Stimulated activated CD4-positive, alpha-beta T cell treated with anti-CD3 and anti-CD28 coated beads, Interleukin-4, amount 100 ng/mL, for 48 hours (primary cell): ENCODE measurements at regions not wholly inside any gene's neighbourhood (a gene's known extent, or its start where the extent isn't known, plus 50 kb on each side); places are given as distances from the start of the nearest gene placed in this dataset.
"Not testable (repeated sequence)": the region's sequence is repeated elsewhere in the genome, so short reads cannot be mapped to it uniquely, and the experiment has no call there.

ENCODE experiments used
- DNase-seq, 2 donors: peaks; one replicate each; pipeline ENCODE4 v3.0.0-alpha.2; 2020; ENCODE audit warnings: low read depth in 2 of 2

GRCh38 chr3:193118907-193119306 lies 122.1 kb upstream of the PLAAT1 start:
- DNase-seq = no peak

DNA sequence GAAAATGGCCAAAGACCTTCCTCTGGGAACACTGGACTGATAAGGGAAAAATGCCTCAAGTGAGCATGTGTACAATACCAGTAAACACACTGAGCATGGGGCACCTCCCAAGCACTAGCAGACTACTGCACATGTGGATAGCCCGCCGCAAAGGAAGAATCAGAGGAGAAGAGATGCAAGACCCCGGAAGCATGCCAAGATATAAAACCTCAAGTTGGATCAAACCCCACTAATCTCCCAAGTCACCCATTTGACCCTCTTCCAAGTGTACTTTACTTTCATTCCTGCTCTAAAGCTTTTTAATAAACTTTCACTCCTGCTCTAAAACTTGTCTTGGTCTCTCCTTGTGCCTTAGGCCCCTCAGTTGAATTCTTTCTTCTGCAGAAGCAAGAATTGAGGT lies 121.1 kb upstream of the PLAAT1 start:
- no peak for DNase-seq

DNA sequence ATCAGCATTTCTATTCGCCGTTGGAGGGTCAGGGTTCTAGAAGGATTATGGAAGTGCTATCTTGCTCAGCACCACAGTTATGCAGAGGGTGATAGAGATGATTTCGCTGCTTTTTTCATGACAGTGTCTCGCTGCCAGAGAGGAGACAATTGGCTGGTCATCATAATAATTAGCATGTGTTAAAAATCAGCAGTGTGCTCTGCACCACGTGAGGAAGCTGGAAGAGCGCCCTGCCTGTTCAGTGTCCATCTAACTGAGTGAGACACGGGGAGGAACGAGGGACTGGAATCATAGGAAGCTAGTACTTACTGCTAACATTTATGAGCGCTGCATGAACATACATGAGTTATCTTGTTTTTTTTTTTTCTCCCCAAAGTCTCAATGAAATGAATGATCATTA lies 116.2 kb upstream of the PLAAT1 start:
- DNase-seq = no peak

GRCh38 chr3:193129607-193130006 lies 111.4 kb upstream of the PLAAT1 start:
- DNase-seq = no peak

GRCh38 chr3:193130576-193130975 lies 110.4 kb upstream of the PLAAT1 start:
- DNase-seq = no peak

GRCh38 chr3:193132241-193132640 lies 108.8 kb upstream of the PLAAT1 start:
- no peak for DNase-seq

DNA sequence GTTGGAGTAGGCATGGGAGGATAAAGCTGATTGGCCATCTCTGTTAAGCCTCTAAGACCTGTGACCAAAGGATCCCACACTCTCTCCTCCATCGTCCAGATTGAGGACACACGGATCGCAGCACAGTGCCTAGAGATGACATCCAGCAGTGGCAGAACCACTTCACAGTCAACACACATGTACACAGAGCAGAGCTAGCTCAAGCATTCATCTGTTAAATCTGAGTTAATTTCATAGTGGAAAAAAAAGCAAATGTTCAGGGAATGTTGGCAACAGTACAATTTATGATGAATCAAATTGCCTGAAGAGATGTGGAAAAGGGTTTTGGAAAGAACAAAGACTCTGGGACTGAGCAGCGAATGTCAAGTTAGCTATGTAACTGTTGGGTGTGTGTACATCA lies 108.1 kb upstream of the PLAAT1 start:
- DNase-seq = no peak

DNA sequence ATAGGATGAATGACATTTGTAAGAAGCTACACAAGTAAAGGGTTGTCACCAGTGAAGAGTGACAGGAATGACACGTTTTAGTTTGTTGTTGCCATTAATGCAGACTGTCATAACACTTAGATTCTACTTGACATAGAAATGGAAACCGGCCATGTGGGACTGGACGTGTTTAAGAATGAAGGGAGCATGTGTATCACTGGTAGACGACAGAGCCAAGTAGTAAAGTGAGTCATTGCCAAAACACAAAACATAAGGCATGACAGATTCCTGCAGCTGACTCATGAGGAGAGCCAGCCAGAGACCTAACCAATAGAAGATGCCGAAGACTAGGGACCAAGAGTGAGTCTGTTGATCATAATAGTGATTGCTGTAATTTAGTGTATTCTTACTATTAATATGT lies 106.2 kb upstream of the PLAAT1 start:
- no peak for DNase-seq

DNA sequence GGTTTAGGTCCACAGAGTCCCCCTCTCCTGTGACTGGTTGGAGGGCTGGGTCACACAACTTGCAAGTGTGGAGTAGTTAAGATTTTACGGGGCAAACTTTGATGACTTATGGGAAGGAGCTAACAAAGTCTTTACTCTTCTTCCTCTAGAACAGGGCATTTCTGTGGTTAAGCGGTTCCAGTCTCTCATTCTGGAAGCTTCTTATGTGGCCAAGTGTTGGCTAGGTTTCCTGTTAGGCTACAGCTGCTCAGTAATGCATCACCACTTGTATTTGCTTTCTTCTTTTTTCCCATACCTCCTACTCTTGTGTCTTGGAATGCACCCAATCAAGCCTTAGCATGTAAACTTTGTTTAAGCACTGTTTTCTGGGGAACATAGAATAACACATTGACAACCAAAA lies 100.6 kb upstream of the PLAAT1 start:
- no peak for DNase-seq

- no peak for DNase-seq
These were observed 95.8 kb upstream of the PLAAT1 start for GRCh38 chr3:193145248-193145647.

GRCh38 chr3:193148688-193149473 lies 92.1 kb upstream of the PLAAT1 start:
- no peak for DNase-seq

DNA sequence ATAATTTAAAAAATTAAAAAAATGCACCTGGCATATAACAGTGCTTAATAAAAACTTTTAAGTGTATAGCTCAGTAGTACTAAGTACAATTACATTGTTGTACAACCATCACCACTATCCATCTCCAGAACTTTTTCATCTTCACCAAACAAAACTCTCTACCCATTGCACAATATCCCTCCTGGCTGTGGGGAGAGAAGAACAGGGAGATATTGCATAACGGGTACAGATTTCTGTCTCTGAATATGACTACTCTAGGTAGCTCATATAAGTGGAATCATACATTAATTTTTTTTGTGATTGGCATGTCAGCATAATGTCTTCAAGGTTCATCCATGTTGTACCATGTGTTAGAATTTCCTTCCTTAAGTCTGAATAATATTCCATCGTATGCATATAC lies 91.0 kb upstream of the PLAAT1 start:
- DNase-seq = no peak

DNA sequence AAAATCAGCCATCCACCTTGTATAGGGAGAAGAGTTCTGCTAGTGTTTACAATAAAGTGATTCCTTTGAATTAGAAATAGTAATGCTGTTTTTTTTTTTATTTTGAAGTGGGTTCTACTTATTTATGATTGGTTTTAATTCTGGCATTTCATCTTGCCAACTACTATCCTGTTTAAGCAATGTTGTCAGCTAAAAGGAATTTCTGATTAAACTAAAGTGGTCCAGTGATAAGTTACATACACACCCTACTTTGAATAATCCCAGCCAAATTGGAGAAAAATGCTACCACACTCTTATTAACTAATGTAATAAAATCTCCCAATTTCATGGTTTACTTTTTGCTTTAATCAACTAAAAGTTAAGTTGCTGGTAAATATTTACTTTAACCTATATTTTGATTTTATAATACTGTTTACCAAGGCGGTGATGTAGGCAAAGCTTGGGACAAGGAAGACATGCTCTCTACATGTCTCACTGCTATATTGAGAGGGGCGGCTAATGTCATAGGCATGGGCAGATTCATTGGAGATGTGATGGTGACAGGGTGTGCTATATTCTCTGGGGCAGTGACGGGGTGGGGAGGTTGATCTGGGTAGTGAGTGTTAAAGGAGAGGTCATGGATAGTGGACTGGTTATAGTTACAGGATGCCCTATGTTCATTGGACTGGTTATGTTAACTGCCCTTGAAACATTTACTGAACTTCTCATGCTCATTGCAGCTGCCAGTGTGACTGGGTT lies 85.8 kb upstream of the PLAAT1 start:
- DNase-seq = not testable (repeated sequence)

DNA sequence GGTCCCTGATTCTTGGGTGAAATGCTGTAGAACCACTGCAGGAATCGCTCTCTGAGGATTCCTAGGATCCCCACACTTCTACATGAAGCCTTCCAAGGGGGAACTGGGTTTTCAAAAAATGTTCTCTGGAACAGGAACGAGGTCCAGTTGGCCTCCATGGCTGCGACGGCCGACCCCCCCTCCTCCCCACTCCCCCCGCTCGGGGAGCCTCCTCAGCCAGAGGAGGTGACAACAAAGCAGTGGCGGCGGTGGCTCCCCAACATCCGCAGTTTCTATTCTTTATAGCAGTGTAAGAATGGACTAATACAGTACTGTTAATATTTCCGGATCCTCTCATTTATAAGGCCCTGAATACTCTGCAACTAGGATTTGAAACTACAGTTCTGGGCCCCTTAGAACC lies 84.0 kb upstream of the PLAAT1 start:
- DNase-seq = no peak

DNA sequence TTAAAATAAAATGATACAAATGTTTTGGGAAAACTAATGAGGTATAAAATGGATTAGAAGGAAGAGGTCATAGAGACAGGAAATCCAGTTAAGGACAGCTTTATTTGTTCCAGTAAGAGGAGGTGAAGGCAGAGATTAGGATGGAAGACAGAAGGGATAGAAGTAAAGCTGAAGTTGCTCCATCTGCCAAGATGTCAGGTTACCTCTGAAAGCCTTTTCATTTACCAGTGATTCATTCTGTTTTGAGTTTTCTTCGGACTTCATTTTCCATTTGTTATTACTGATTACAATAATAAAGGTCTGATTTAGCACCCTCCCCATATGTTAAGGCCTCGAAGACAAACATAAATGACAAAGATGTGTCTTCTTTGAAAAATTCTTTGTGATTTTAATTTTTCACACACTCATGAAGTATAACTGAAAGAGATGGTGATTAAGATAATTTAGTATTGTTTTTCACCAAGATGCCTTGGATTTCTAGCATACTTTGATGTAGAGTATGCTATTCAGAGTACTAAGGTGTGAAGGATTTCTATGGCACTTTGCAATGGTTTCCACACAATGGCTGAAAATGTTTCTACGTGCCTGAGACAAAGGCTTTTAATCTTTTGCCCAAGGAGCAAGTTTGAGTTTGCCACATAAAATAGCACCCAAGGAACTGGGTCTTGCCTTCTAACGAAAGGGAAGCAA lies 75.4 kb upstream of the PLAAT1 start:
- DNase-seq = no peak

GRCh38 chr3:193168931-193169330 lies 72.1 kb upstream of the PLAAT1 start:
- DNase-seq = no peak

GRCh38 chr3:193174140-193174539 lies 66.9 kb upstream of the PLAAT1 start:
- DNase-seq = no peak

- DNase-seq = not testable (repeated sequence)
These were observed 61.5 kb upstream of the PLAAT1 start for GRCh38 chr3:193179332-193180012.

DNA sequence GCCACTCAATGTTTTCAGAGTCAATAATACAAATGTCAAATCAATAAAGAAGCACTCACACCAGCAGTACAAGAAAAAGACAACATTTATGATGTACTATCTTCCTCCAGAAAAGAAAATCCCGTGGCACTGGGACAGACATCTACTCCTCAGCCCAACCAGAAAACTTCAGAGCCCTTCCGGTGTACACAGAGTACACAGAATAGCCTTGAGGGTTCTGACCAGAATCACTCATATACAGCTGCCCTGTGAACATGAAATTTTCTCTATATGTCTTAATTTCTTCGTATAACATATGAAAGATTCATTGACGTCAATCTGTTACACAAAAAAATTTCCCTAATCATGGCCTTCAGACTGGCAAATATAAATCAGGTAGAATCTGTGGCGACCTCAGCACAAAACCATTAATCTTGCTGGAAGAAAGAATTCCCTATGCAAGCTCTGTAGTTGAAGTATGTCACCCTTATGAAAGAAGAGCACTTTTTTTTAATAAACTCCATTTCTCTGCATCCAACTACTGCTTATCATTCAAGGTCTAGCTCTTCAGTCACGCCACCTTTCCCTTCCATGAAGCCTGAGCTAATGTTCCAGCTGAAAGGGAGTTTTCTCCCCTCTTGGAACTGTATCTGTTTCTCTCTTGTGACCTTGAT lies 53.8 kb upstream of the PLAAT1 start:
- DNase-seq = no peak

- peak in 1 of 2 donors; percentile 0 for DNase-seq
These were observed 50.8 kb upstream of the PLAAT1 start for GRCh38 chr3:193190146-193190786.
